GM12878 (cell line): ENCODE measurements at regions not wholly inside any gene's neighbourhood (a gene's known extent, or its start where the extent isn't known, plus 50 kb on each side); places are given as distances from the start of the nearest gene placed in this dataset.

Experiments used
- ATAC-seq: fragments of 200-7000 bp; cut with Tn5 transposase; 3 replicates; pipeline ENCODE4 v1.9.1; 2020; ENCODE audit warnings: mild to moderate bottlenecking, moderate library complexity
- BruUV-seq: library from RNA; stranded (reverse); fragments of 400-500 nt; replicated peaks from 2 replicates; lab custom pipeline; 2021; lab: Mats Ljungman, UMichigan
- CTCF ChIA-PET: fragments of 300-600 bp; sonication (Branson Sonifier 250); formaldehyde crosslinking; extraction: SDS; loops from one replicate; lab custom pipeline; 2021; ENCODE audit warnings: inconsistent platforms; lab: Yijun Ruan, JAX
- POLR2A ChIA-PET: fragments of 350-600 bp; formaldehyde crosslinking; extraction: SDS; loops from one replicate; lab custom pipeline; 2021; ENCODE audit warnings: inconsistent platforms; lab: Charles Lee
- RAD21 ChIA-PET: fragments of 300-600 bp; sonication (Branson Sonifier 250); formaldehyde crosslinking; loops from one replicate; lab custom pipeline; 2023; ENCODE audit warnings: antibody characterized with exemption; ENCODE audit not compliant: unreplicated experiment; lab: Charles Lee
- SMC1A ChIA-PET: fragments of 300-600 bp; sonication (Branson Sonifier 250); formaldehyde crosslinking; loops from one replicate; lab custom pipeline; 2023; ENCODE audit not compliant: unreplicated experiment, uncharacterized antibody; lab: Charles Lee
- DNase-seq: peaks from one replicate; pipeline ENCODE4 v3.0.0-alpha.2; 2011; ENCODE audit warnings: low read depth, low spot score
- FAIRE-seq: peaks from 3 replicates; lab custom pipeline; 2011; peaks lifted over from hg19 to GRCh38; lab: Jason Lieb, UNC
- H2AFZ ChIP-seq: 2 replicates; pipeline ENCODE4 v1.6.0; 2011; ENCODE audit warnings: low read depth, low read length, control low read depth; ENCODE audit not compliant: control insufficient read depth
- H3K27ac ChIP-seq: 2 replicates; pipeline ENCODE4 v1.5.1; 2011; ENCODE audit warnings: control low read depth; ENCODE audit not compliant: control insufficient read depth, insufficient read depth
- H3K27me3 ChIP-seq, 2 experiments: replicated peaks in 1 of 2; 2 replicates each; pipeline versions ENCODE4 v1.6.0 to v1.6.1; 2011; ENCODE audit warnings: low read length in 1 of 2; ENCODE audit not compliant: control insufficient read depth in 2 of 2, insufficient read depth in 2 of 2
- H3K36me3 ChIP-seq, 2 experiments: 2 replicates each; pipeline ENCODE4 v1.5.1; 2011; ENCODE audit warnings: low read length in 1 of 2; ENCODE audit not compliant: control insufficient read depth in 2 of 2, insufficient read depth in 2 of 2
- H3K4me1 ChIP-seq: 2 replicates; pipeline ENCODE4 v1.6.1; 2011; ENCODE audit warnings: mild to moderate bottlenecking, low read length, moderate library complexity, mixed read lengths; ENCODE audit not compliant: control insufficient read depth, insufficient read depth
- H3K4me2 ChIP-seq: 2 replicates; pipeline ENCODE4 v1.6.0; 2011; ENCODE audit warnings: control low read depth; ENCODE audit not compliant: control insufficient read depth, insufficient read depth
- H3K4me3 ChIP-seq: fragments of 200-600 bp; sonication (generic); 2 replicates; pipeline ENCODE4 v1.5.1; 2016
- H3K79me2 ChIP-seq: 2 replicates; pipeline ENCODE4 v1.6.0; 2011; ENCODE audit warnings: low read length; ENCODE audit not compliant: control insufficient read depth, insufficient read depth
- H3K9ac ChIP-seq: 2 replicates; pipeline ENCODE4 v1.8.0; 2011; ENCODE audit warnings: low read length, control low read depth, mixed read lengths; ENCODE audit not compliant: control insufficient read depth, insufficient read depth
- H3K9me3 ChIP-seq: replicated peaks from 3 replicates; pipeline ENCODE4 v1.5.1; 2011; ENCODE audit warnings: mild to moderate bottlenecking, low read length; ENCODE audit not compliant: control insufficient read depth, insufficient read depth
- H4K20me1 ChIP-seq: 2 replicates; pipeline ENCODE4 v1.6.0; 2011; ENCODE audit not compliant: control insufficient read depth, insufficient read depth
- CREM ChIP-seq: IDR thresholded peaks from 2 replicates; pipeline ENCODE4 v1.6.1; 2014; ENCODE audit warnings: antibody characterized with exemption, low read depth
- MEF2A ChIP-seq: IDR thresholded peaks from 2 replicates; pipeline ENCODE4 v1.6.1; 2011; ENCODE audit warnings: low read depth, mild to moderate bottlenecking, low read length, moderate library complexity; ENCODE audit not compliant: insufficient read depth
- PML ChIP-seq: IDR thresholded peaks from 2 replicates; pipeline ENCODE4 v1.6.1; 2012; ENCODE audit warnings: low read length, inconsistent platforms
- POLR2AphosphoS5 ChIP-seq: IDR thresholded peaks from 2 replicates; pipeline ENCODE4 v1.6.1; 2011; ENCODE audit warnings: mild to moderate bottlenecking, low read length, inconsistent platforms
- RAD51 ChIP-seq: fragments of 450-650 bp; IDR thresholded peaks from 2 replicates; pipeline ENCODE4 v1.6.1; 2016; ENCODE audit warnings: moderate library complexity, mild to moderate bottlenecking, inconsistent platforms
- RUNX3 ChIP-seq: IDR thresholded peaks from 2 replicates; pipeline ENCODE4 v1.6.1; 2012; ENCODE audit warnings: low read length, inconsistent platforms
- TBL1XR1 ChIP-seq: IDR thresholded peaks from 2 replicates; pipeline ENCODE4 v1.6.1; 2012; ENCODE audit warnings: low read depth, low read length, improper control_type of control experiment
- in situ Hi-C: fragments of 300-500 bp; cut with MboI; formaldehyde crosslinking; loops from 9 replicates; pipeline ENCODE4 v1.14.3; 2018; ENCODE audit warnings: mixed read lengths
- intact Hi-C: fragments of 100-400 bp; cut with micrococcal nuclease; formaldehyde crosslinking; loops from one replicate; pipeline ENCODE4 v1.14.2; 2022; ENCODE audit not compliant: unreplicated experiment
- TF ChIP-seq, protein P1 (sequence below): IDR thresholded peaks from 2 replicates; pipeline ENCODE4 v1.6.1; 2011; ENCODE audit warnings: mild to moderate bottlenecking, low read depth, low read length, moderate library complexity; ENCODE audit not compliant: insufficient replicate concordance

GRCh38 chr1:58924016-58924565 lies 140.2 kb upstream of the JUN start:
- ATAC-seq (no peak), DNase-seq (no peak), FAIRE-seq (no peak)
- no peak overlapping the region for H3K4me2 ChIP-seq
- H2AFZ ChIP-seq = no peak overlapping the region
- no peak overlapping the region for H3K27ac ChIP-seq
- in situ Hi-C loops = no loop called here
- no peak overlapping the region for H3K9ac ChIP-seq
- H3K4me3 ChIP-seq = no peak overlapping the region
- SMC1A ChIA-PET = interaction anchor here (2.1 kb wide), 1 partner anchor 160 kb away, joined by 5 read pairs; no protein-coding TSS in a partner anchor
- no peaks in the 10 kb centered on the region for H3K9me3 ChIP-seq
- POLR2A ChIA-PET = interaction anchor here (0.6 kb wide), 1 partner anchor 45 kb away, joined by 5 read pairs; no protein-coding TSS in a partner anchor
- H3K36me3 ChIP-seq = no peaks in the 10 kb centered on the region
- TF ChIP-seq PML (no peak), POLR2AphosphoS5 (no peak), RUNX3 (no peak), RAD51 (no peak), CREM (no peak), MEF2A (no peak), TBL1XR1 (no peak)
- TF ChIP-seq, protein P1, sequence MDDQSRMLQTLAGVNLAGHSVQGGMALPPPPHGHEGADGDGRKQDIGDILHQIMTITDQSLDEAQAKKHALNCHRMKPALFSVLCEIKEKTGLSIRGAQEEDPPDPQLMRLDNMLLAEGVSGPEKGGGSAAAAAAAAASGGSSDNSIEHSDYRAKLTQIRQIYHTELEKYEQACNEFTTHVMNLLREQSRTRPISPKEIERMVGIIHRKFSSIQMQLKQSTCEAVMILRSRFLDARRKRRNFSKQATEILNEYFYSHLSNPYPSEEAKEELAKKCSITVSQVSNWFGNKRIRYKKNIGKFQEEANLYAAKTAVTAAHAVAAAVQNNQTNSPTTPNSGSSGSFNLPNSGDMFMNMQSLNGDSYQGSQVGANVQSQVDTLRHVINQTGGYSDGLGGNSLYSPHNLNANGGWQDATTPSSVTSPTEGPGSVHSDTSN = no peak
- BruUV-seq = no TSS peak
- CTCF ChIA-PET = no interaction called here
- no peaks in the 10 kb centered on the region for H3K79me2 ChIP-seq
- RAD21 ChIA-PET = no interaction called here
- peaks cover 14% of the 10 kb centered on the region for H3K4me1 ChIP-seq
- intact Hi-C loops = no loop called here
- no peaks in the 10 kb centered on the region for H4K20me1 ChIP-seq
- H3K27me3 ChIP-seq = no peaks in the 10 kb centered on the region
